ENCODE measurements at regions not wholly inside any gene's neighbourhood (a gene's known extent, or its start where the extent isn't known, plus 50 kb on each side); places are given as distances from the start of the nearest gene placed in this dataset.

GRCh38 chr6:84508334-84508733, 256.1 kb downstream of the TBX18 start:
- POLR2A ChIA-PET = no interaction called here
- CTCF ChIA-PET = no interaction called here
- DNase-seq (no peak), ATAC-seq (ENCODE audit: low read depth) (no peak)
- peaks cover 2% of the 10 kb centered on the region for H3K9me3 Mint-ChIP-seq
- intact Hi-C loops (cut with micrococcal nuclease) = no loop called here
- no peak for TF ChIP-seq CTCF (IDR thresholded peaks at IDR 0.05)
- H3K4me3 Mint-ChIP-seq = no peak overlapping the region
- no peaks in the 10 kb centered on the region for H3K36me3 Mint-ChIP-seq (ENCODE audit: low read depth)
- no peaks in the 10 kb centered on the region for H3K4me1 Mint-ChIP-seq
- H3K27me3 Mint-ChIP-seq = no peaks in the 10 kb centered on the region
- H3K27ac Mint-ChIP-seq = no peak overlapping the region

- POLR2A ChIA-PET = no interaction called here
- Mint-ChIP-seq H3K27ac (no peak overlapping the region), H3K4me1 (no peaks in the 10 kb centered on the region), H3K36me3 (ENCODE audit: low read depth) (no peaks in the 10 kb centered on the region), H3K27me3 (no peaks in the 10 kb centered on the region), H3K9me3 (peaks cover 12% of the 10 kb centered on the region), H3K4me3 (no peak overlapping the region)
- DNase-seq = no peak
- CTCF ChIA-PET = no interaction called here
- intact Hi-C loops (cut with micrococcal nuclease) = no loop called here
- no peak for TF ChIP-seq CTCF (IDR thresholded peaks at IDR 0.05)
- no peak for ATAC-seq (ENCODE audit: low read depth)
These were observed 260.4 kb downstream of the TBX18 start for GRCh38 chr6:84504025-84504424.

- Mint-ChIP-seq H3K9me3 (peaks cover 10% of the 10 kb centered on the region), H3K27ac (no peak overlapping the region), H3K4me1 (no peaks in the 10 kb centered on the region), H3K4me3 (no peak overlapping the region), H3K27me3 (no peaks in the 10 kb centered on the region), H3K36me3 (ENCODE audit: low read depth) (no peaks in the 10 kb centered on the region)
- no peak for TF ChIP-seq CTCF (IDR thresholded peaks at IDR 0.05)
- POLR2A ChIA-PET = no interaction called here
- CTCF ChIA-PET = no interaction called here
- intact Hi-C loops (cut with micrococcal nuclease) = no loop called here
- ATAC-seq (ENCODE audit: low read depth) (no peak), DNase-seq (no peak)
These were observed 263.1 kb downstream of the TBX18 start for GRCh38 chr6:84501315-84501714.

- H3K27me3 Mint-ChIP-seq = no peaks in the 10 kb centered on the region
- ChIA-PET CTCF (no interaction called here), POLR2A (no interaction called here)
- no peaks in the 10 kb centered on the region for H3K4me1 Mint-ChIP-seq
- intact Hi-C loops (cut with micrococcal nuclease) = no loop called here
- H3K36me3 Mint-ChIP-seq (ENCODE audit: low read depth) = no peaks in the 10 kb centered on the region
- DNase-seq (no peak), ATAC-seq (ENCODE audit: low read depth) (no peak)
- peaks cover 10% of the 10 kb centered on the region for H3K9me3 Mint-ChIP-seq
- H3K4me3 Mint-ChIP-seq = no peak overlapping the region
- TF ChIP-seq CTCF (IDR thresholded peaks at IDR 0.05) = no peak
- H3K27ac Mint-ChIP-seq = no peak overlapping the region
These were observed 263.7 kb downstream of the TBX18 start for GRCh38 chr6:84500726-84501125.

- no peaks in the 10 kb centered on the region for H3K36me3 Mint-ChIP-seq (ENCODE audit: low read depth)
- no peaks in the 10 kb centered on the region for H3K4me1 Mint-ChIP-seq
- intact Hi-C loops (cut with micrococcal nuclease) = no loop called here
- CTCF ChIA-PET = no interaction called here
- H3K27me3 Mint-ChIP-seq = no peaks in the 10 kb centered on the region
- POLR2A ChIA-PET = no interaction called here
- H3K9me3 Mint-ChIP-seq = peaks cover 10% of the 10 kb centered on the region
- TF ChIP-seq CTCF (IDR thresholded peaks at IDR 0.05) = no peak
- H3K4me3 Mint-ChIP-seq = no peak overlapping the region
- ATAC-seq (ENCODE audit: low read depth) (no peak), DNase-seq (no peak)
- no peak overlapping the region for H3K27ac Mint-ChIP-seq
These were observed 265.5 kb downstream of the TBX18 start for GRCh38 chr6:84498905-84499304.
